ENCODE measurements at regions not wholly inside any gene's neighbourhood (a gene's known extent, or its start where the extent isn't known, plus 50 kb on each side); places are given as distances from the start of the nearest gene placed in this dataset.

DNA sequence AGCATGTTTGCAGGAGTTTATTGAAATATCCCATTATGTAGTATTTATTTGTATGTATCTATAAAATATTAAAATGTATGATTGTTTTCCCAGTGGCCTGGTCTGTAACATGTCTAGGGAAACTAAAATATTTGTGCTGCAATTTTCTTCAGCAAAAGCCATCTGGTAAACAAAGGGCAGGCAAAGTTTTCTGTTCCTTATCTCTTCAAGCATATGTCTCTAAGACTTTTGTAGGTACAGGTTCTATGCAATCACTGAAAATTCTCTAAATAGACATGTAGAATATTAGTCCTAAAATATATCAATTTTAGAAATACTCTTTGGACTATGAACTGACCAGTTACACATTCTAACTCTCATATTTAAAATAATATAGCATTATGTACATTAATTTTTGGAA, 585.8 kb upstream of the RGS18 start:
- no peaks in the 10 kb centered on the region for H3K36me3 Mint-ChIP-seq

DNA sequence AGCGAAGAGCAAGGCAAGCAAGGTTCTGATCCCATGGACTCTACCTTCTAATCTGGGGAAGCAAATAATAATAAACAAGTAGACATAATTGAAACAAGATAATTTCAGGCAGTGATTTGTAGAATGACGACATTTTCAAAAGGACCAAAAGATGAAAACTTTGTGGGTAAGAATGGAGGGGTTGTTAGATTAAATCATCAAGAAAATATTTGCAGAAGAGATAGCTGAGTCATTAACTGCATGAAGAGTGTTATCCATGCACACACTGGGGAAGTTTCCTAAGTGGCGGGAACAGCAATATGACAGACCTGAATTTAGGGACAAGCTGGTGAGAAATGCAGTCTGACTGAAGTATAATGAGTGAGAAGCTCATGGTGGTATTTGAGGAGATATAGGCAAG, 583.1 kb upstream of the RGS18 start:
- ATAC-seq: no peak
- no peak for DNase-seq (ENCODE audit: low spot score in 2 of 2)
- H3K27ac Mint-ChIP-seq: no peak overlapping the region
- H3K9me3 Mint-ChIP-seq: peaks cover 3 to 15% of the 10 kb centered on the region in 2 donors
- no peaks in the 10 kb centered on the region for H3K36me3 Mint-ChIP-seq

More for the DNA sequence above, 585.8 kb upstream of the RGS18 start:
- ATAC-seq (no peak), DNase-seq (ENCODE audit: low spot score in 2 of 2) (no peak)
- Mint-ChIP-seq H3K27ac (no peak overlapping the region), H3K9me3 (peaks cover 0 to 4% of the 10 kb centered on the region in 2 donors)

DNA sequence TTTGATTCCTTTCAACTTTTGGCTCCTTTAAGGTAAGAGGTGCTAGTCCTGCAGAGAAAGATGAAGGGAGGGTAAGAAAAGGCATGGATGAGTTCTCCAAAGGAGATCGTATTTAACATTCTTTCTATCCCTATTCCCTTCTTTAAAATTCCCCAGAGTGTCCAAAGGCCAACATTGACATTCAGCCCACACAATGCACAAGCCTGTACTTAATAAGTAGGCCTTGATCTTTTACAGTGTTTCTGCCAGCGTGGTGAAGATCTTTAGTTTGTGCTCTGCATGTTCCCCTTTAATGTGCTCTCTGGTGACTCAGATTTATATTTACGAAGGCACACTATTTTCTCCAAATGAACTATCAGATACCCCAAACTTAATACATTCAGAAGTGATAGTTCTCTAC, 582.5 kb upstream of the RGS18 start:
- H3K9me3 Mint-ChIP-seq: peaks cover 3 to 19% of the 10 kb centered on the region in 2 donors
- DNase-seq (ENCODE audit: low spot score in 2 of 2): no peak
- no peak overlapping the region for H3K27ac Mint-ChIP-seq
- no peak for ATAC-seq
- no peaks in the 10 kb centered on the region for H3K36me3 Mint-ChIP-seq

DNA sequence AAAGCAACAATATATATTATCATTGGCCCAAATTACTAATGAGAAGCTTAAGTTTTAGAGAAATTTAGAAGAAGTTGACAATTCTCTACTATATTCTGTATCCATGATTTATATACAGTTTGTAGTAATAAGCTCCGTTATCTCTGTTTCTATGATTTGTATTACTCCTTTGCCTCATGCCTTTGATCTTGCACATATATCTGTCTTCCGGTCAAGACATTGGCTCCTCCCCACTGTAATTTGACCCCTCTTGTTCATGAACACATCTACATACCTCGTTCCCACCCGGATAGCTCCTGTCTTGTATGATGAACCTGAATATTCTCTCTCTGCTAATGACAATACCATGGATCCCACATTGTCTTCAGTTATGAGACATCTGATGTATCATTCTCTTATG, 581.0 kb upstream of the RGS18 start:
- Mint-ChIP-seq H3K9me3 (peaks cover 3 to 19% of the 10 kb centered on the region in 2 donors), H3K36me3 (no peaks in the 10 kb centered on the region), H3K27ac (no peak overlapping the region)
- no peak for DNase-seq (ENCODE audit: low spot score in 2 of 2)
- no peak for ATAC-seq

DNA sequence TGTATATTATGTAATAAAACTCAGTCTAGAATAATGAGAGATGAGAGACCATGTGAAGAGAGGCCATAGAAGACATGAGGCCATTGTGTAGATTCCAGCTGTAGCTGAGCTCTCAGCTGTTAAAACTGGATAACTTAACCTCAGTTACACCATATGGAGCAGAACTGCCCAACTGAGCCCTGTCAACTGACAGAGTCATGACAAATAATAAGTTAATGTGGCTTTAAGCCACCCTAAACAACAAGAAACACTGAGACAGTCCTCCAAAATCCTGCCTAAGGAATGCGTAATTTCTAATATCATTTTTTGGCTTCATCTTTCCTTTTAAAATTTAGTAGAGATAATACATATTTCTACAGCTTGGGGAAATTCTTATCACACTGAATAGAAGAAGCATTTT, 580.0 kb upstream of the RGS18 start:
- ATAC-seq (no peak), DNase-seq (ENCODE audit: low spot score in 2 of 2) (no peak)
- H3K36me3 Mint-ChIP-seq: no peaks in the 10 kb centered on the region
- H3K27ac Mint-ChIP-seq: no peak overlapping the region
- peaks cover 3 to 20% of the 10 kb centered on the region in 2 donors for H3K9me3 Mint-ChIP-seq

DNA sequence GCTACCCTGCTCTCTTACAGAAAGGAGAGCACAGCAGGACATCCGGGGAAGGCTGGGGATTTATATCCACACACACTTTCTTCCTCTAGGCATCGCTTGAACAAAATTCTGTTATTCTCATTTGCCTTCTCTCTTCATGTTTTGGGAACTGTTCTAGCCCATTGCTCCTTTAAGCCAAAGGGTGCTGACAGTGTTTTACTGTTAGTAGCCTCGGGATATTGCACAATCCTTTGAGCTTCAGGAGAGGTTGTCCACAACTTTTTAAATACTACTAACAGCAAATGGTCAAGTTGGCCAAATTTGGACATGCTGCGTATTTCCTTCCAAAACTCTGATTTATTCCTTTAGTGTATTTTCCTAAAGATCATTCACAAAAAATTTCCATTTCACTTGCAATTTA, 579.2 kb upstream of the RGS18 start:
- DNase-seq (ENCODE audit: low spot score in 2 of 2): no peak
- ATAC-seq: no peak
- peaks cover 3 to 28% of the 10 kb centered on the region in 2 donors for H3K9me3 Mint-ChIP-seq
- no peak overlapping the region for H3K27ac Mint-ChIP-seq
- no peaks in the 10 kb centered on the region for H3K36me3 Mint-ChIP-seq

DNA sequence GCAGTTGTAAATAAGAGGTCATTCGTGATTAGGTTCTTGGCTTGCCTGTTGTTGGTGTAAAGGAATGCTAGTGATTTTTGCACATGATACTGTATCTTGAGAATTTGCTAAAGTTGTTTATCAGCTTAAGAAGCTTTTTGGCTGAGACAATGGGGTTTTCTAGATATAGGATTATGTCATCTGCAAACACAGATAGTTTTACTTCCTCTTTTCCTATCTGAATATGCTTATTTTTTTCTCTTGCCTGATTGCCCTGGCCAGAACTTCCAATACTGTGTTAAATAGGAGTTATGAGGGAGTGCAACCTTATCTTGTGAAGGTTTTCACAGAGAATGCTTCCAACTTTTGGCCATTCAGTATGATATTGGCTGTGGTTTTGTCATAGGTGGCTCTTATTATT, 576.1 kb upstream of the RGS18 start:
- Mint-ChIP-seq H3K36me3 (no peaks in the 10 kb centered on the region), H3K27ac (no peak overlapping the region), H3K9me3 (peaks cover 9 to 36% of the 10 kb centered on the region in 2 donors)
- ATAC-seq (no peak), DNase-seq (ENCODE audit: low spot score in 2 of 2) (no peak)

DNA sequence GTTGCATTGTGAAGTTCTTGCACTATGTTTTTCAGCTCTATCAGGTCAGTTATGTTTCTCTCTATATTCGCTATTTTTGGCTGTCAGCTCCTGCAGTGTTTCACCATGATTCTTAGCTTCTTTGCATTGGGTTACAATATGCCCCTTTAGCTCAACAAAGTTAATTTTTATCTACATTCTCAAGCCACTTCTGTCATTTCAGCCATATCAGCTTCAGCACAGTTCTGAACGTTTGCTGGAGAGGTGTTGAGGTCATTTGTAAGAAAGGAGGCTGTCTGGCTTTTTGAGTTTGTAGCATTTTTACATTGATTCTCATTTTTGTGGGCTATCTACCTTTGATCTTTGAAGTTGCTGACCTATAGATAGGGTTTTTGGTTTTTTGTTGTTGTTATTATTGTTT, 573.2 kb upstream of the RGS18 start:
- no peak for ATAC-seq
- Mint-ChIP-seq H3K9me3 (peaks cover 9 to 32% of the 10 kb centered on the region in 2 donors), H3K27ac (no peak overlapping the region), H3K36me3 (no peaks in the 10 kb centered on the region)
- DNase-seq (ENCODE audit: low spot score in 2 of 2): no peak

DNA sequence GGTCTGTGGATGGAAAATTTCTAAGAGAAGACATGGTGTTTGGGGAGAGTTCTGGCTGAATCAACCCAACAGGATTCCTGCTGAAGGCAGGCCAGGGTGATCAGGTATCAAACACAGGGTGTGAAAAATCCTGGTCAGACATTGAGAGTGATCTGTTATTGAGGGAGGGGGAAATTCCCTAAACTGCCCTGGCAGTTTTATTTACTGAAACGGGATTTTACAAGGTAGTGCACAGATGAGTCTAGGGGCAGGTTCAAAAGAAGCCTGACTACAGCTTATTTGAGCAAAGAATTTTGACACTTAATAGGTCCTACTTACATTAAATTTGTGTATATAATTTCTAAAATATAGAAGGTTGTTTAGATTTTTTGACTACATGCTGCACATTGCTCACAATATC, 569.4 kb upstream of the RGS18 start:
- Mint-ChIP-seq H3K36me3 (no peaks in the 10 kb centered on the region), H3K9me3 (peaks cover 9 to 31% of the 10 kb centered on the region in 2 donors), H3K27ac (no peak overlapping the region)
- ATAC-seq (no peak), DNase-seq (ENCODE audit: low spot score in 2 of 2) (no peak)

DNA sequence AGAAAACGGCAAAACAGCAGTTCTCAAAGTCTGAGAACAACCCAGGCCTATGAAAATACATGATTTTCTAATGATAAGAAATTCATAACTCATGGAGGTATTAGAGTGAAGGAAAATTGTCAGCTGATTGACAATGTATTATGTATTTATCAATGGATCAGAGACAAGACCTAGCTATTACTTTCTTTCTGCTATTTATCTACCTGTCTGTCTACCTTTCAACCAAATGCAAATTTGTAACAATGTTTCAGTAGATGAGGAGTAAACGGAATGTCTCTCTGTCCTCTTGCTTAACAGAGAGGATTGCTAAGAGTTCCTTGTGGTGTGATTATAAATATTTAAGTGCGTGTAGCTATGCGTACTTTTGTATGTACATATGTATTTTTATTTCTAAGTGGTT, 568.7 kb upstream of the RGS18 start:
- Mint-ChIP-seq H3K9me3 (peaks cover 9 to 27% of the 10 kb centered on the region in 2 donors), H3K36me3 (no peaks in the 10 kb centered on the region), H3K27ac (no peak overlapping the region)
- ATAC-seq (no peak), DNase-seq (ENCODE audit: low spot score in 2 of 2) (no peak)

DNA sequence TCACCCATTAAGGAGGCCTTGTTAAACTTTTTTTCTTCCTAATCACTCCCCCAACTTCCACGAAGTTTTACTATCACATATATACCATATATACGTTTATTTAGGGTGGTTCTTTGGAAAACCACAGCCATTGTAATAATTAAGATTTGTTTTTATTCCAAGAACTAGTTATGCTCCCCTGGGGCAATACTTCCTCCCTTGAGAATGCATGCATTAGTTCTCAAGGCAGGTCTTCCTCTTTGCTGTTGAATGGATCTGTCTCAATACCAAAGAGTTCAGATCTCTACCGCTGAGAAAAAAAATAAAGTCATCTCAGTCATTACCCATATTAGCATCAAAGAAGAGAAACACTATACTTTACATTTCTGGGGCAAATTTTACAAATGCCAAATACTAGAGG, 567.7 kb upstream of the RGS18 start:
- DNase-seq (ENCODE audit: low spot score in 2 of 2): no peak
- no peak for ATAC-seq
- Mint-ChIP-seq H3K36me3 (no peaks in the 10 kb centered on the region), H3K27ac (no peak overlapping the region), H3K9me3 (peaks cover 4 to 22% of the 10 kb centered on the region in 2 donors)

DNA sequence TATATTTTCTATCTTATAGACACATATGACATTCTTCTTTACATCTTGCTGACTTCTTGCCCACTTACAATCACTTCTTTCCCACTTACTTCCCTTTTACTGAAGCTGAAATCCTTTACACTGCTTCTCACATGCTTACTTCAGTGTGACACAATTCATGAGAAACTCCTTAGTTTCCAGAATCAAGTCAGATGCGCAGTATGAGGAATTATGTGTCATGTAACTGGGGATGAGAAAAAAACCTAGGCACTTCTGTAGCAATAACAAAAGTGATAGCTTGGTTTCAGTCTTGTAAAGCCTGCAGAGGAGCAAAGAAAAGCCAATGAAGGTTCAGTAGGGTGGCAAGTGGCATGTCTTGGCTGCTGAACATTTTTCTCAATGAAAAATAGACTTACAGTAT, 566.2 kb upstream of the RGS18 start:
- no peak for ATAC-seq
- no peak for DNase-seq (ENCODE audit: low spot score in 2 of 2)
- Mint-ChIP-seq H3K36me3 (no peaks in the 10 kb centered on the region), H3K27ac (no peak overlapping the region), H3K9me3 (peaks cover 4 to 22% of the 10 kb centered on the region in 2 donors)

DNA sequence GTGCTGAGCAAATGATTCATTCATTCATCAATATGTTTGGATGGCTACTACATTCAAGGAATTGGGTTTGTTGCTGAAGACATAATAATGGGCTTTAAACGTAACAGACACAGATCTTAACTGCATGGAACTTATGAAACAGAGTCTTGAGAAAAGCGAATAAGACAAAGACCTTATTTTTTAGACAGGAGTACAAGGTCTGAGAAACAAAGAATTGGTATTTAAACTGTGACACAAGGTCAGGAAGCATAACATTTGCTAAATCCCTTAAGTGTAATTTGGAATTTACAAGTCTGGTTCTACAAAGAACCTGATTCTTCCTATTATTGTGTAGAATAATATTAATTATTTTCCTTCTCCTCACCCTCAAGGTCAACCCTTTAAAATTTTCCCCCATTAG, 565.4 kb upstream of the RGS18 start:
- Mint-ChIP-seq H3K36me3 (no peaks in the 10 kb centered on the region), H3K9me3 (peaks cover 4 to 22% of the 10 kb centered on the region in 2 donors), H3K27ac (no peak overlapping the region)
- ATAC-seq (no peak), DNase-seq (ENCODE audit: low spot score in 2 of 2) (no peak)

DNA sequence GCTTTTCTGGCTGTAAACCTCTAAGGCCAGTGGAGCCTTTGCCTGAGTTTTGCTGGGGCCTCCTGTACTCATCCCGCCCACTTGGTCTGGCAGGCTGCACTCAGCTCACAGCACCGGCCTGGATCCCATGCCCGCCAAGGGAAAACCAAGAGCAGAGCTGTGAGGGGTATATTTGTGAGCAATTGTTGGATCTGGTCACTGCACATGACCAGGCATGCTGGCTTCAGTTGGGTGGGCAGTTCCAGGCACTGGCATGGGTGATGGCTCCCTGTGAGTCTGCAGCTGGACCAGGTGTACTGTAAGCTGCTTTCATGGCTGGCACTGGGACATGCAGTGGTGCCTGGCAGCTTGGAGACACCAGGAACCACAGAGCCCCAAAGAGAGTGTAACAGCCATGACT, 563.1 kb upstream of the RGS18 start:
- ATAC-seq (no peak), DNase-seq (ENCODE audit: low spot score in 2 of 2) (no peak)
- Mint-ChIP-seq H3K9me3 (peaks cover 0 to 11% of the 10 kb centered on the region in 2 donors), H3K36me3 (no peaks in the 10 kb centered on the region), H3K27ac (no peak overlapping the region)

DNA sequence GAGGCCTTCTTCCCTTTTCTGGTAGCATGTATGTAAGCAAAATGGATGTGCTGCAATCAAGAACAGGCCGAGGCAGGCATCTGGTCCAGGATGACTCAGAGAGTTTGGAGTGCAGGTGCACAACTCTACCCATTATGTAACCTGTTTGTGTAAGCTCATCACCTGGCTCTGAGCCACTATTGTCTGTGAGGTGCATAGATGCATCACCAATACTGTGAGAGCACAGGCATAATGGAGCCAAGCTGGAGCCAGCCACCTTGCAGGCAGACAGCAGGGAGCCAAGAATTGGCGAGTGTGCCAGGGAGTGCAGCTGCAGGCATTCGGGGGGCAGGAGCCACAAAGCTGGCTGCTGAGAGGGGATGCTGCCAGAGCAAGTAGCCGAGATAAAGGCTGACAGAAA, 549.9 kb upstream of the RGS18 start:
- H3K27ac Mint-ChIP-seq: no peak overlapping the region
- DNase-seq (ENCODE audit: low spot score in 2 of 2) (no peak), ATAC-seq (no peak)
- peaks cover 0 to 7% of the 10 kb centered on the region in 2 donors for H3K36me3 Mint-ChIP-seq
- H3K9me3 Mint-ChIP-seq: no peaks in the 10 kb centered on the region

DNA sequence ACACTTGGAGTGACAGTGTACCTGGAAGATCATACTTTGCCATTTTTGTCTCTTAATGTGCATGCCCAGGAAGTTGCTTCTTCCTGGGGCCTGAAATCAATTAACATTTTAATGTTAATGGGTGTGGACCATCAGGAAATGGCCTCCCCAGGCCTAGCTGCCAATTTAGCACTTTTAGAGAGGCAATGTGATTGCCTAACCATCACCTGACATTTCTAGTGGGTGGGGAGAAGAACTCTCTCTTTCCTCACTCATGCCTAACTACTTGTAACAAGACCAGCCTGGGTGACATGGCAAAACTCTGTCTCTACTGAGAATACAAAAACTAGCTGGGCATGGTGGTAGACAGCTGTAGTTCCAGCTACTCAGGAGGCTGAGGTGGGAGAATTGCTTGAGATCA, 549.0 kb upstream of the RGS18 start:
- H3K9me3 Mint-ChIP-seq: peaks cover 0 to 2% of the 10 kb centered on the region in 2 donors
- H3K27ac Mint-ChIP-seq: no peak overlapping the region
- DNase-seq (ENCODE audit: low spot score in 2 of 2) (no peak), ATAC-seq (no peak)
- peaks cover 0 to 7% of the 10 kb centered on the region in 2 donors for H3K36me3 Mint-ChIP-seq

DNA sequence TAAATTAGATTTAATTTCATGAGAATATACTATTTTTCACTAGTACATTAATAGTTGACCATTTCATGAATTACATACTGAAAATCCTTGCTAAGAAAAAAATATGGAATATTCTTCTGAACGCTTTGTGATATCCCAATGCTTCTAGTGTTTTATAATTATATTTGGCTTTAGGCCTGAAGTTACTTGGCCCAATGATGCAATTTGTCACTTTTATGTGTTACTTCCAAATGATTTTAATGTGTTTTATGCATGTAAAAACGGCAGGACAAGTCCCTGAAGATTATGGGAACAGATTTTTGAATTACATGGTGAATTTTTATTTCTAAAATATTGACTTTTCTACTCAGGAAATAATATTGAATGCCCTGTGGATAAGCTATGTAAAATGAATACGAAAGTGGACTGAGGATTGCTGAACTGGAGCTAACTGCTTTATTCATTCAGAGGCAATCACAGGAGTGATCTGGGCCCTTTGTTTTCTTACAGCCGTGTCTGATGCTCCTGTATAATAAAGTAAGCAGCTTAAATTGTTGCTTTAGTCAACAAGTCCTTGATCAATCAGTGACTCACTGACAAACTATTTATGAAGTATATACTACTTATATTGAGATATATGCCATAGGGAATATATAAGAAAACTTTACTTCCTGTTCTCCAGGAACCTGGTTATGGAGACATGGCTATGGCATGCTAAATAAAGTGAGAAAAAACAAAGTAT, 543.0 kb upstream of the RGS18 start:
- ATAC-seq: no peak
- no peak for DNase-seq (ENCODE audit: low spot score in 2 of 2)
- Mint-ChIP-seq H3K36me3 (no peaks in the 10 kb centered on the region), H3K9me3 (peaks cover 3 to 5% of the 10 kb centered on the region in 2 donors), H3K27ac (no peak overlapping the region)

DNA sequence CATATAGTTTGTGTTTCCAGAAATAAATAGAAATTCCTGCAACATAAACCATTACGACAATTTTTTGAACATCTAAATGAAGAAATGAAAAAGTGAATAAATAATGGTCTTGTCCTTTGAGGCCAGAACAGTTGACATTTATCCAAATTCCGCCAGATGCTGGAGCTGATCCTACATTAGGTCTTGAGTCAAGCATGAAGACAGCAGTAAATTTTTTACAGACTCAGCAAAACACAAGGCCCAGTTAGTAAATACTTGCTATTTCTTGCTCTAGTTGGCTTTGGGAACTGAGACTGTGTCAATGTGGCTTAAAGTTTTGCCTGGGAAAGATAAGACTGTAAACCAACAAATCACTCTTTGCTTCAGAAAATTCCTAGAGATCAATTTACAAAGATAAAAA, 540.1 kb upstream of the RGS18 start:
- H3K27ac Mint-ChIP-seq: no peak overlapping the region
- peaks cover 3 to 5% of the 10 kb centered on the region in 2 donors for H3K9me3 Mint-ChIP-seq
- ATAC-seq: no peak

More for the DNA sequence above, 540.1 kb upstream of the RGS18 start:
- DNase-seq (ENCODE audit: low spot score in 2 of 2): no peak
- no peaks in the 10 kb centered on the region for H3K36me3 Mint-ChIP-seq
